GM18909 (cell line): ENCODE measurements at regions not wholly inside any gene's neighbourhood (a gene's known extent, or its start where the extent isn't known, plus 50 kb on each side); places are given as distances from the start of the nearest gene placed in this dataset.
"Not testable (repeated sequence)": the region's sequence is repeated elsewhere in the genome, so short reads cannot be mapped to it uniquely, and the experiment has no call there.

ENCODE experiments used
- ATAC-seq: cut with Tn5 transposase; IDR thresholded peaks from one replicate; pipeline ENCODE4 v1.9.1; 2021; ENCODE audit warnings: mild to moderate bottlenecking; ENCODE audit not compliant: unreplicated experiment, poor library complexity

GRCh38 chr4:118585015-118585414 is 100.2 kb upstream of the METTL14 start:
- no peak for ATAC-seq

DNA sequence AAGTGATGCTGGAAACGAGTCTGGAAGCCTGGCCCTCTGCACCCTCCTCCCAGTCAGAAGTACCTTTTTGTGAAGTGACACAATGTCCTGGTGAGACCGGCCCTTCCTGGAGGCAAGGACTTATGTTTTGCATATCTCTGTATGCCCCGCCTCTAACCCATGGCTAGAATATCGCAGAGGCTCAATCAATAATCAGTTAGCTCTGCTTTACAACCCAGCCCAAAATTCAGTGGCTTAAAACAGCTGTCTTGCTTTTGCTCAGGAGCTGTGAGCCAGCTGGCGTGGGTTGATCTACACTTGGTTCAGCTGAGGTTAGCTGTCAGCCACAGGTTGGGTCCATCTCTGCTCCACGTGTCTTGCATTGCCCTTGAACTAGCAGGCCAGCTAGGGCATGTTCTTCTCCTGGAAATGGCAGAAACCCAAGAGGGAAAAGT is 98.8 kb upstream of the METTL14 start:
- ATAC-seq = no peak

- ATAC-seq = no peak
Measured at GRCh38 chr4:118587116-118587831, 97.9 kb upstream of the METTL14 start.

DNA sequence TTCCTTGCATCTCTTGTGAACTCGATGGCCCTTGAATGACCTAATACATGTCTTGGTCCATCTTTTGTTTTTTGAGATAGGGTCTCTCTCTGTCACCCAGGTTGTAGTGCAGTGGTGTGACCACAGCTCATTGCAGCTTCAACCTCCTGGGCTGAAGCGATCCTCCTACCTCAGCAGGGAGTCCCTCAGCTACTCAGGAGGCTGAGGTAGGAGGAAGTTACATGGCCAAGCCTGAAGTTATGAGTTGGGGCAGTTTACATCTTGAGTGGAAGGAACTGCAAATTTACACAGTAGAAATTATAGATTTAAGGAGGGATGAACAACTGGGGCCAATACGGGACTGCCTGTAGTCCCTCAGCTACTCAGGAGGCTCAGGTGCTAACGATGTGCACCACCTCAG is 97.2 kb upstream of the METTL14 start:
- no peak for ATAC-seq

DNA sequence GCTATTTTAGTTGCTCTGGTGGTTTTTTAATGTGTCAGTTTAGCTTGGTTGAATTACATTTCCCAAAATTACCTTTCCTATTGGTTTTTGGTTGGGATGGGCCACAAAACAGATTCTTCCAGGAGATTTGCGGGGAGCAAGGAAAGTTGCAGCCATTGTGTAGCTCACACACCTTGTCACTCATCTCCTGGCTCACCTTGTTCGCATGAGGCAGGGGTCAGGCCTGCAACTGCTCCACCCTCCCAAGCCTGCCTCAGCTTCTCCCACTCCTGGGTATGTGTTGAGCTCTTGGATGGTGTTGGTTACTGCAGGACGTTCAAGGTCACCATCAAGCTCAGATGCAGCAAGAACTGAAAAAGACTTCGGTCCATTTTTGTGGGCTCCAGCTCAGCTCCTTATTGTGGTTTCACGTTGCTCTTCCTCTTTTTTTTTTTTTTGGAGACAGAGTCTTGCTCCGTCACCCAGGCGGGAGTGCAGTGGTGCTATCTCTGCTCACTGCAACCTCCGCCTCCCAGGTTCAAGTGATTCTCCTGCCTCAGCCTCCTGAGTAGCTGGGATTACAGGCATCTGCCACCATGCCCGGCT is 95.6 kb upstream of the METTL14 start:
- no peak for ATAC-seq

GRCh38 chr4:118591339-118592046 is 93.7 kb upstream of the METTL14 start:
- ATAC-seq = peak; percentile 98

GRCh38 chr4:118592289-118592688 is 92.9 kb upstream of the METTL14 start:
- ATAC-seq = not testable (repeated sequence)

DNA sequence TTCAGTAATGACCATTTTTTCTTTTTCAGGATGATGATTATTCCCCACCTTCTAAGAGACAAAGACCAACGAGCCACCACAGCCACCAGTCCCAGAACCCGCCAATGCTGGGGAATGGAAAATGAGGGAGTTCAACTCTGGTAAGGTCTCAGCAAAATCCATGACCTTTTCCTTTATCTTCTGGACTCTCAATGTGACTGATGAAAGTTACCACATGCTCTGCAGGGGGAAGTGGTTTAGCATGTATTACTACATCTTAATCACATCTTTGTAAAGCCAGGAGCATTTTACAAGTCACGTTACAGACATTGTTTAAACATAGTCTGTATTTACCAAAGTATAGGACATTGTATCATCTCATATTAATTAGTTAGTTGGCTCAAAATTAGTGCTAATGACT is 89.3 kb upstream of the METTL14 start:
- not testable (repeated sequence) for ATAC-seq

DNA sequence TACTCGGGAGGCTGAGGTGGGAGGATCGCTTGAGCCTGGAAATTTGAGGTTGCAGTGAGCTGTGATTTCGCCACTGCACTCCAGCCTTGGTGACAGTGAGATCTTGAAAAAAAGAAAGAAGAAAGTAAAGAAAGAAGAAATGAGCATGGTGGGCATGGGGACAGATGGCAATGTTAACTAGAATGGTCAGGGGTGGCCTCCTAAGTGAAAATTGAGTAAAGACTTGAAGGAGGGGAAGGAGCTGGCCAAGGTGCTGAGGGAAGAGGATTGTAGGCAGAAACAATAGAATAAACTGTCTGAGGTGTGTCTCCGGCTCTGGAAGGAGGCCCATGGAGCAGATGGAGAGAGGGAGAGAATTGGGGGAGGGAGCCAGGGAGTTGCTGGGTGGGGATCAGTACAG is 60.1 kb upstream of the METTL14 start:
- not testable (repeated sequence) for ATAC-seq

DNA sequence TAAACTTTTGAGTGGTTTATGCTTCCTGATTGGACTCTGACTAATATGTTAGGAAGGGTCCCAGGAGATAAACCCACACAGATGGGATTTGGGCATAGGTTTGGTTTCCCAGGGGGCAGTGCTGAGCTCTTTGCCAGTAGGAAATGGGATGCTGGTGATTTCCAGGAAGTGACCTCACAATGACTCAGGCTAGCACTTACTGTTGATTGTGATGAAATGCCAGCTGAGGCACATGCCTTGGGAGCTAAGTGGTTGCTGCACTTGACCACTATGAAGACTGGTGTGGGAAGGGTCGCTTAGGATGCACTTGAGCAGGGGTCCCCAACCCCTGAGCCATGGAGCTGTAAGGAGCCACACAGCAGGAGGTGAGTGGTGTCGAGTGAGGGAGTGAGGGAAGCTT is 55.5 kb upstream of the METTL14 start:
- ATAC-seq = not testable (repeated sequence)

DNA sequence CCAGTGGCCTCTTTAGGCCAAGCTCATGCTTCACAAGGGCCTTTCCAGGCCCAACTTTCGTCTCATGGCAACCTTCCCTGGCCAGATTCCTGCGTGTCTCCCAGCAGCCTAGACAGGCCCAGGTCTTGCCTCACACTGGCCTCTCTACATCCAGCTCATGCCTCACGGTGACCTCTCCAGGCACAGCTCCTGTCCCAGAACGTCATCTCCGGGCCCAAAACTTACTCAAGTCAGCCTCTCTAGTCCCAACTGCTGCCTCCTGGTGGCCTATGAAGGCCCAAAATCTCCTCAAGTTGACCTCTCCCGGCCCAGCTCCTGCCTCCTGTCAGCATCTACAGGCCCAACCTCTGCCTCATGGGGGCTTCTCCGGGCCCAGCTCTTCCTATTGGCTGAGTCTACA is 54.3 kb upstream of the METTL14 start:
- ATAC-seq = not testable (repeated sequence)

GRCh38 chr4:118631321-118632050 is 53.7 kb upstream of the METTL14 start:
- ATAC-seq = not testable (repeated sequence)

GRCh38 chr4:118633476-118633875 is 51.7 kb upstream of the METTL14 start:
- ATAC-seq = not testable (repeated sequence)

DNA sequence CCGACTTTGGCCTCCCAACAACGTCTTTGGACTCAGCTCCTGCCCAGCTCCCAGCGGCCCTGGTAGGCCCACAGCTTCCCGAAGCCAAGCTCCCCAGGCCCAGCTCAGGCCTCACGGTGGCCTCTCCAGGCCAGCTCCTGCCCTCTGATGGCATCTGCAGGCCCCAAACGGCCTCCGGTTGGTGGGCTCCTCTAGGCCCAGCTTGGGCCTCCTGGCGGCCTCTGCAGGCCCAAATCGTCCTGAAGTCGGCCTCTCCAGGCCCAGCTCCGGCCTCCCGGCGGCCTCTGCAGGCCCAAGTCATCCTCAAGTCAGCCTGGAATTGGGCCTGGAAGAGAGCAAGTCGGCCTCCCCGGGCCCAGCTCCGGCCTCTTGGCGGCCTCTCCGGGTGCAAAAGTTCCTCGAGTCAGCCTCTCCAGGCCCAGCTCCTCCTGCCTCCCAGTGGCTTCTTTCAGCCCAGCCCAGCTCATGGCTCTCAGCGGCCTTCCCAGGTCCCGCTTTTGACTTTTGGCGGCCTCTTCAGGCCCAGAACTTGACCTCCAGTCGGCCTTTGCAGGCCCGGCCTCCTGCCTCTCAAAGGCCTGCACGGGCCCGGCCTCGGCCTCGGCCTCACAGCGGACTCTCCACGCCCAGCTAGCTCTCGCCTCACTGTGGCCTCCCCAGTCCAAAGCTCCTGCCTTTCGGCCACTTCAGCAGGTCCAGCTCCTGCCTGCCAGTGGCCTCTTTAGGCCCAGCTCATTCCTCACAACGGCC is 50.9 kb upstream of the METTL14 start:
- ATAC-seq = not testable (repeated sequence)
